ENCODE measurements at regions not wholly inside any gene's neighbourhood (a gene's known extent, or its start where the extent isn't known, plus 50 kb on each side); places are given as distances from the start of the nearest gene placed in this dataset.
A peak's percentile ranks its signal among the peaks of the same experiment; 100 is the strongest.

DNA sequence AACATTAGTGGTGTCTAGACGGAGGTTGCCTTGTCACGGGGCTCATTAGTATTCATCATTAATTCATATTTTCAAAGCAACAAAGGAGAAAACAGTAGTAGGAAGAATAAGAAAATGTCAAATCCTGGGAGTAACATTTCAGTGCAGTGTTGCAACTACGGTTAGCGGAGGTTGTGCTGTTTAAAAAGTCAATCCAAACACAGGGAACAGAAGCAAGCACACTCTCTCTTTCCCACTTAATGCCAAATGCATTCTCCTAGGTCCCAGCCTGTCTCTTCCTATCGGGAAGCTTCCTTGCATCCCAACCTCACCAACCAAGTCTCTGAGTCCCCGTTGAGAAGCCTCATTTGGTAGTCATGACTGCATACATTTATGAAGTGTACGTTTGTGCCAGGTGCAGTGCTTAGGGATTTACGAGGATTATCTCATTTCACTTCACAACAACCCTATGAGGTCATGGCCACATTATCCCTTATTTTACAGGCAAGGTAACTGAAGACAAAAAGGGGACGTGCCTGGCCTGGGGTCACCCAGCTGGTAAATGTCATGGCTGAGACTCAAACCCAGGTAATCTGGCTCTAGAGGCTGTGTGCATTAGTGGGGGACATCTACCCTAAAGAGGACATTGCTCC is 283.6 kb upstream of the SALL1 start:
- in situ Hi-C loops (cut with MboI; ENCODE audit: low pct_ligation_motif_present in 1 of 4, low pct_unique_long_range_greater_than_20kb in 1 of 4, low sequenced_read_pairs in 3 of 4) (no loop called here), intact Hi-C loops (cut with DNase I; ENCODE audit: low total_unique reads) (no loop called here)
- TF ChIP-seq, protein P1, sequence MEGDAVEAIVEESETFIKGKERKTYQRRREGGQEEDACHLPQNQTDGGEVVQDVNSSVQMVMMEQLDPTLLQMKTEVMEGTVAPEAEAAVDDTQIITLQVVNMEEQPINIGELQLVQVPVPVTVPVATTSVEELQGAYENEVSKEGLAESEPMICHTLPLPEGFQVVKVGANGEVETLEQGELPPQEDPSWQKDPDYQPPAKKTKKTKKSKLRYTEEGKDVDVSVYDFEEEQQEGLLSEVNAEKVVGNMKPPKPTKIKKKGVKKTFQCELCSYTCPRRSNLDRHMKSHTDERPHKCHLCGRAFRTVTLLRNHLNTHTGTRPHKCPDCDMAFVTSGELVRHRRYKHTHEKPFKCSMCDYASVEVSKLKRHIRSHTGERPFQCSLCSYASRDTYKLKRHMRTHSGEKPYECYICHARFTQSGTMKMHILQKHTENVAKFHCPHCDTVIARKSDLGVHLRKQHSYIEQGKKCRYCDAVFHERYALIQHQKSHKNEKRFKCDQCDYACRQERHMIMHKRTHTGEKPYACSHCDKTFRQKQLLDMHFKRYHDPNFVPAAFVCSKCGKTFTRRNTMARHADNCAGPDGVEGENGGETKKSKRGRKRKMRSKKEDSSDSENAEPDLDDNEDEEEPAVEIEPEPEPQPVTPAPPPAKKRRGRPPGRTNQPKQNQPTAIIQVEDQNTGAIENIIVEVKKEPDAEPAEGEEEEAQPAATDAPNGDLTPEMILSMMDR (IDR thresholded peaks at IDR 0.05) = no peak
- no peak for TF ChIP-seq EP300 (IDR thresholded peaks at IDR 0.05; ENCODE audit: low read depth)
- no peak for TF ChIP-seq POLR2AphosphoS5 (IDR thresholded peaks at IDR 0.05)
- TF ChIP-seq POLR2A (IDR thresholded peaks at IDR 0.05) = no peak
- DNase-seq = no peak
- Histone ChIP-seq H3K27ac (no peak overlapping the region), H3K27me3 (peaks cover 5% of the 10 kb centered on the region), H3K4me1 (no peaks in the 10 kb centered on the region), H3K9me3 (no peaks in the 10 kb centered on the region), H3K4me3 (no peak overlapping the region), H3K36me3 (no peaks in the 10 kb centered on the region)
- WGBS, 2 donors (ENCODE audit: low coverage in 1 of 2) = 48 to 49% methylated on average over 9 of the region's 9 CpGs

DNA sequence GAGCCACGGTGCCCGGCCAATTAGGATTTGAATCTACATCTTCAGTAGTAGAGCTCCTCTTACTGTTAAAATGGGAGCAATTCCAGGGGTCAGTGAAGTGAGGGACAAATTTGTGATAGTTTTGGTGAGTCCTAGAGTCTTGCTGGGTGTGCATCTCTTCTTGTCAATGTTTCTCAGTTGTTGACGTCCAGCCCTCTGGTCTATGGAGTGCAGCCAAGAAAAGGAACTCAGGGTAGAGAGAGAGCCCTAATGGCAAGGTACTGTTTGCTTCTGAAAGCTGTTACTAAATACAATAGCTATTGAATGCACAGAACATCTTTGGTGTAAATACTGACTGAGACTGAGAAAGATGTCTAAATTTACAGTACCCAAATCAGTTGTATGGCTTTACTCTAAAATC is 282.5 kb upstream of the SALL1 start:
- 56 to 63% methylated on average over 2 to 3 of the region's 3 CpGs for WGBS, 2 donors (ENCODE audit: low coverage in 1 of 2)
- Histone ChIP-seq H3K27ac (no peak overlapping the region), H3K36me3 (no peaks in the 10 kb centered on the region), H3K4me1 (no peaks in the 10 kb centered on the region), H3K9me3 (no peaks in the 10 kb centered on the region), H3K4me3 (no peak overlapping the region), H3K27me3 (no peaks in the 10 kb centered on the region)
- DNase-seq = no peak
- intact Hi-C loops (cut with DNase I; ENCODE audit: low total_unique reads) (no loop called here), in situ Hi-C loops (cut with MboI; ENCODE audit: low pct_ligation_motif_present in 1 of 4, low pct_unique_long_range_greater_than_20kb in 1 of 4, low sequenced_read_pairs in 3 of 4) (no loop called here)
- TF ChIP-seq, protein P1 (IDR thresholded peaks at IDR 0.05) = no peak
- TF ChIP-seq POLR2AphosphoS5 (IDR thresholded peaks at IDR 0.05) (no peak), POLR2A (IDR thresholded peaks at IDR 0.05) (no peak), EP300 (IDR thresholded peaks at IDR 0.05; ENCODE audit: low read depth) (no peak)

- DNase-seq = peak; percentile 8
- Histone ChIP-seq H3K9me3 (no peaks in the 10 kb centered on the region), H3K27me3 (no peaks in the 10 kb centered on the region), H3K4me1 (no peaks in the 10 kb centered on the region), H3K4me3 (no peak overlapping the region), H3K27ac (no peak overlapping the region), H3K36me3 (no peaks in the 10 kb centered on the region)
- intact Hi-C loops (cut with DNase I; ENCODE audit: low total_unique reads) (no loop called here), in situ Hi-C loops (cut with MboI; ENCODE audit: low pct_ligation_motif_present in 1 of 4, low pct_unique_long_range_greater_than_20kb in 1 of 4, low sequenced_read_pairs in 3 of 4) (no loop called here)
- TF ChIP-seq POLR2AphosphoS5 (IDR thresholded peaks at IDR 0.05) (no peak), EP300 (IDR thresholded peaks at IDR 0.05; ENCODE audit: low read depth) (no peak), POLR2A (IDR thresholded peaks at IDR 0.05) (no peak)
- TF ChIP-seq, protein P1 (IDR thresholded peaks at IDR 0.05) = no peak
- WGBS, 2 donors (ENCODE audit: low coverage in 1 of 2) = 31 to 47% methylated on average over 8 to 9 of the region's 9 CpGs
Observed at GRCh38 chr16:51431517-51432241, 280.6 kb upstream of the SALL1 start.

DNA sequence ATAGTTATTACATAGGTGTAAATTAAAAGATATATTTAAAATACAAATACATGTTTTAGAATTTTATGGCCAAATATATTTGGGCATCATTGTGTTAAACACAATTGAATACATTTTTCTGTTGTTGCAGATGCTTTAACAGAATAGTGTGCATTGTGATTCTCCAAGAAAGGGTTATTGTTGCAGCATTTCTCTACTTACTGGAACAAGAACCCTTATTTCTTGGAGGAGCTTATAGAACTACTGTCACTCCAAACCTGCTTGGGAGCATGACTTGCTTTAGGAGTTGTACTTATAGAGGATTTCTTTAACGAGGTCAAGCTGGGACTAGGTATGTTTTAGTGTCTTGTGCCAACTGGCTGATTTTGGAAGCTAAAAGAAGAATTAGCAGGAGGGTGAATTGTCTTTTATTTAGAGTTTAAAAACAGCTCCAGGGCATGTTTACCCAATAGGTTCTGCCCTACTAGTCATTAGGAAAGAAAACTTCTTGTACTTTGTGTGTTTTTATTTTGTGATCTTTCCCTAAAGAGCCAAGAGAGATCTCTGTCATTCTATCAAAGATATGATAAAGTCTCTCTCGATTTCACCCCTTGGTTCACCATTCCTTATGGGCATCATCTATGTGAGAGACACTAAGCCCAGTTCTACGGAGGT is 279.8 kb upstream of the SALL1 start:
- Histone ChIP-seq H3K36me3 (no peaks in the 10 kb centered on the region), H3K4me3 (no peak overlapping the region), H3K27me3 (no peaks in the 10 kb centered on the region), H3K27ac (no peak overlapping the region), H3K9me3 (no peaks in the 10 kb centered on the region), H3K4me1 (no peaks in the 10 kb centered on the region)
- WGBS, 2 donors (ENCODE audit: low coverage in 1 of 2) = 63% methylated on average over 3 of the region's 3 CpGs
- in situ Hi-C loops (cut with MboI; ENCODE audit: low pct_ligation_motif_present in 1 of 4, low pct_unique_long_range_greater_than_20kb in 1 of 4, low sequenced_read_pairs in 3 of 4) = no loop called here
- no peak for DNase-seq
- intact Hi-C loops (cut with DNase I; ENCODE audit: low total_unique reads) = no loop called here
- TF ChIP-seq EP300 (IDR thresholded peaks at IDR 0.05; ENCODE audit: low read depth) (no peak), POLR2AphosphoS5 (IDR thresholded peaks at IDR 0.05) (no peak), POLR2A (IDR thresholded peaks at IDR 0.05) (no peak)
- TF ChIP-seq, protein P1 (IDR thresholded peaks at IDR 0.05) = no peak

Measured in transverse colon (tissue), 4 donors.